D721Med (cell line): ENCODE measurements at regions not wholly inside any gene's neighbourhood (a gene's known extent, or its start where the extent isn't known, plus 50 kb on each side); places are given as distances from the start of the nearest gene placed in this dataset.

Source experiments
- DNase-seq: peaks from one replicate; pipeline ENCODE4 v3.0.0; 2011; ENCODE audit warnings: low spot score; ENCODE audit not compliant: insufficient read length
- FAIRE-seq: peaks from 2 replicates; lab custom pipeline; 2011; peaks lifted over from hg19 to GRCh38; lab: Jason Lieb, UNC
- CTCF ChIP-seq: IDR thresholded peaks from 2 replicates; pipeline ENCODE4 v1.5.1; 2012; ENCODE audit warnings: mild to moderate bottlenecking, control low read depth; ENCODE audit not compliant: insufficient read depth; ENCODE audit errors: missing control alignments

GRCh38 chr15:60124460-60125070 is 120.5 kb downstream of the FOXB1 start:
- FAIRE-seq (no peak), DNase-seq (no peak)
- no peak for TF ChIP-seq CTCF

GRCh38 chr15:60125334-60125733 is 121.2 kb downstream of the FOXB1 start:
- no peak for TF ChIP-seq CTCF
- DNase-seq (no peak), FAIRE-seq (no peak)

GRCh38 chr15:60126200-60126599 is 122.1 kb downstream of the FOXB1 start:
- no peak for TF ChIP-seq CTCF
- DNase-seq (no peak), FAIRE-seq (no peak)

GRCh38 chr15:60126661-60127060 is 122.5 kb downstream of the FOXB1 start:
- DNase-seq (no peak), FAIRE-seq (no peak)
- no peak for TF ChIP-seq CTCF

- FAIRE-seq (no peak), DNase-seq (no peak)
- TF ChIP-seq CTCF = no peak
Observed at GRCh38 chr15:60128000-60128376, 123.9 kb downstream of the FOXB1 start.

GRCh38 chr15:60128710-60129109 is 124.6 kb downstream of the FOXB1 start:
- DNase-seq (no peak), FAIRE-seq (no peak)
- no peak for TF ChIP-seq CTCF

GRCh38 chr15:60130398-60130797 is 126.3 kb downstream of the FOXB1 start:
- TF ChIP-seq CTCF = no peak
- no peak for DNase-seq
- FAIRE-seq = no peak
